Astrocyte (in vitro differentiated cells and primary cell): ENCODE measurements at regions not wholly inside any gene's neighbourhood (a gene's known extent, or its start where the extent isn't known, plus 50 kb on each side); places are given as distances from the start of the nearest gene placed in this dataset.

ENCODE experiments used
- CTCF ChIP-seq: IDR thresholded peaks from 2 replicates; pipeline ENCODE4 v1.5.1; 2011; ENCODE audit warnings: low read depth, mild to moderate bottlenecking, inconsistent platforms, low read length, moderate library complexity; ENCODE audit not compliant: insufficient read depth
- EZH2 ChIP-seq: IDR thresholded peaks from 2 replicates; pipeline ENCODE4 v1.6.1; 2012; ENCODE audit warnings: mild to moderate bottlenecking, low read length, inconsistent platforms; ENCODE audit not compliant: insufficient read depth

- no peak for TF ChIP-seq CTCF
- no peak for TF ChIP-seq EZH2
These were observed 124.9 kb downstream of the NPY start for GRCh38 chr7:24408798-24409430.
